Heart left ventricle (tissue), 13 donors: ENCODE measurements at regions not wholly inside any gene's neighbourhood (a gene's known extent, or its start where the extent isn't known, plus 50 kb on each side); places are given as distances from the start of the nearest gene placed in this dataset.

Experiments used
- POLR2A ChIP-seq, 2 donors: fragments of 450-650 bp; IDR thresholded peaks; one replicate each; pipeline ENCODE4 v1.6.1; 2017; ENCODE audit warnings: antibody characterized with exemption in 2 of 2, mild to moderate bottlenecking in 2 of 2, moderate library complexity in 2 of 2
- TF ChIP-seq, protein P1 (sequence below), 12 donors: fragments of 200-600 bp; sonication (generic) in 4 of 12; IDR thresholded peaks; one replicate each; pipeline versions ENCODE4 v1.5.0 to v1.8.0; 2018 to 2022; ENCODE audit warnings: antibody characterized with exemption in 12 of 12, mild to moderate bottlenecking in 5 of 12
- donor health status: ischemic (EF 13 %, LVEDD 7.1; RV severe dilation, severe dysfunction).
- donor health status: DM: no; HTN: yes; CAD: no.
- donor health status: DM: no; HTN: no; CAD: no.
- donor health status: ischemic (EF 25% LVEDD 6.9; RV normal size, moderate dysfunction).
- donor health status: ischemic (EF 25% LVEDD 5.7; RV mildly dilated, moderate dysfunction).
- donor health status: ischemic (EF 35%, LVEDD 5.7; RV mildly dilated, moderate dysfunction).
- donor health status: nonischemic (EF 11% LVEDD 7.7; RV severe dilation, severe dysfunction).
- donor health status: DM: yes; HTN: yes; CAD: no.
- donor health status: PGD.
- donor health status: ischemic (EF 29% LVEDD 5.4; RV normal size, mild dysfunction).
- donor health status: nonischemic (EF 23%, LVEDD 6.1; RV moderate dilation, normal function).

DNA sequence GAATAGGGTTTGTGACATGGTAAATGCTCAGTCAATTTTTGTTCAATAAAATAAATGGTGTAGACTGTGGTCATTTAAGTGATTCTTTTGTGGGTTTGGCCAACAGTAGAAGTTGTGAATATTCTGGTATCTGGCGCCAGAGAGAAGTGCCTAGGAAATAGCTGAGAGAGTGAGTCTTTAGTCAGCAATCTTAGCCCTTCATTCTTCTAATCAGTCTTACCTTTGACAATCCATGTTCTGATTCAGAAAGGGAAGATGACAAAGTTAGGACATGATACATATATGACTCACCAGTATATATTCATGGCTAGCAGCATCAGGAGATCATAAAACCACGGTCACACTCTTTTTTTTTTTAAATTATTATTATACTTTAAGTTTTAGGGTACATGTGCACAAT, 141.8 kb upstream of the PCDH18 start:
- TF ChIP-seq, protein P1, sequence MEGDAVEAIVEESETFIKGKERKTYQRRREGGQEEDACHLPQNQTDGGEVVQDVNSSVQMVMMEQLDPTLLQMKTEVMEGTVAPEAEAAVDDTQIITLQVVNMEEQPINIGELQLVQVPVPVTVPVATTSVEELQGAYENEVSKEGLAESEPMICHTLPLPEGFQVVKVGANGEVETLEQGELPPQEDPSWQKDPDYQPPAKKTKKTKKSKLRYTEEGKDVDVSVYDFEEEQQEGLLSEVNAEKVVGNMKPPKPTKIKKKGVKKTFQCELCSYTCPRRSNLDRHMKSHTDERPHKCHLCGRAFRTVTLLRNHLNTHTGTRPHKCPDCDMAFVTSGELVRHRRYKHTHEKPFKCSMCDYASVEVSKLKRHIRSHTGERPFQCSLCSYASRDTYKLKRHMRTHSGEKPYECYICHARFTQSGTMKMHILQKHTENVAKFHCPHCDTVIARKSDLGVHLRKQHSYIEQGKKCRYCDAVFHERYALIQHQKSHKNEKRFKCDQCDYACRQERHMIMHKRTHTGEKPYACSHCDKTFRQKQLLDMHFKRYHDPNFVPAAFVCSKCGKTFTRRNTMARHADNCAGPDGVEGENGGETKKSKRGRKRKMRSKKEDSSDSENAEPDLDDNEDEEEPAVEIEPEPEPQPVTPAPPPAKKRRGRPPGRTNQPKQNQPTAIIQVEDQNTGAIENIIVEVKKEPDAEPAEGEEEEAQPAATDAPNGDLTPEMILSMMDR (IDR thresholded peaks at IDR 0.05) = no peak
- no peak for TF ChIP-seq POLR2A (IDR thresholded peaks at IDR 0.05)
